Ishikawa (cell line): ENCODE measurements at regions not wholly inside any gene's neighbourhood (a gene's known extent, or its start where the extent isn't known, plus 50 kb on each side); places are given as distances from the start of the nearest gene placed in this dataset.

Source experiments
- EP300 ChIP-seq: IDR thresholded peaks from 2 replicates; pipeline ENCODE4 v1.6.1; 2012; ENCODE audit warnings: borderline replicate concordance
- FOXM1 ChIP-seq: IDR thresholded peaks from 2 replicates; pipeline ENCODE4 v1.6.1; 2012; ENCODE audit warnings: low read depth, borderline replicate concordance
- RAD21 ChIP-seq: IDR thresholded peaks from 2 replicates; pipeline ENCODE4 v1.6.1; 2012; ENCODE audit warnings: low read depth
- YY1 ChIP-seq: IDR thresholded peaks from 2 replicates; pipeline ENCODE4 v1.6.1; 2012; ENCODE audit warnings: low read depth
- ZBTB7A ChIP-seq: IDR thresholded peaks from 2 replicates; pipeline ENCODE4 v1.6.1; 2012; ENCODE audit warnings: low read depth
- TF ChIP-seq, protein P1 (sequence below): IDR thresholded peaks from 2 replicates; pipeline ENCODE4 v1.6.1; 2012; ENCODE audit warnings: low read depth, mild to moderate bottlenecking
- TF ChIP-seq, protein P2 (sequence below): IDR thresholded peaks from 2 replicates; pipeline ENCODE4 v1.6.1; 2012

DNA sequence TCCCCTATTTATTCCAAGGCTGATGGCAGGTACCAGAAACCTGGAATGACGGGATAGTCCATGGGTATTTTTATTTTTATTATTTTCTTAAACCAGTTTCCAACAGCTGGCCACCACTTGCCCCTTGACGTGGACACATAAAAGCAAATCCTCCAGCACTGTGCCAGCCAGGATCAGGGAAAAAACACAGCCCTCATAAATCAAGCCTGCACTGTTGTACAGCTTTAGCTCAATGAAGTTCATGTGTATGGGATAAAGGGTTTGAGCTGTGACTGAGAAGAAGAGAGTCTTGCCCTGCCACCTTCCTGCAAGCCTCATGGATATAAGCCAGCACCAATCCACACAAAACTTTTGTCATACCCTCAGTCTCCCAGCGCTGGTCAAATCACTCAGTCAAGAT, 303.8 kb upstream of the SPAG17 start:
- TF ChIP-seq EP300 (no peak), FOXM1 (no peak), ZBTB7A (no peak), RAD21 (no peak), YY1 (no peak)
- TF ChIP-seq, protein P1, sequence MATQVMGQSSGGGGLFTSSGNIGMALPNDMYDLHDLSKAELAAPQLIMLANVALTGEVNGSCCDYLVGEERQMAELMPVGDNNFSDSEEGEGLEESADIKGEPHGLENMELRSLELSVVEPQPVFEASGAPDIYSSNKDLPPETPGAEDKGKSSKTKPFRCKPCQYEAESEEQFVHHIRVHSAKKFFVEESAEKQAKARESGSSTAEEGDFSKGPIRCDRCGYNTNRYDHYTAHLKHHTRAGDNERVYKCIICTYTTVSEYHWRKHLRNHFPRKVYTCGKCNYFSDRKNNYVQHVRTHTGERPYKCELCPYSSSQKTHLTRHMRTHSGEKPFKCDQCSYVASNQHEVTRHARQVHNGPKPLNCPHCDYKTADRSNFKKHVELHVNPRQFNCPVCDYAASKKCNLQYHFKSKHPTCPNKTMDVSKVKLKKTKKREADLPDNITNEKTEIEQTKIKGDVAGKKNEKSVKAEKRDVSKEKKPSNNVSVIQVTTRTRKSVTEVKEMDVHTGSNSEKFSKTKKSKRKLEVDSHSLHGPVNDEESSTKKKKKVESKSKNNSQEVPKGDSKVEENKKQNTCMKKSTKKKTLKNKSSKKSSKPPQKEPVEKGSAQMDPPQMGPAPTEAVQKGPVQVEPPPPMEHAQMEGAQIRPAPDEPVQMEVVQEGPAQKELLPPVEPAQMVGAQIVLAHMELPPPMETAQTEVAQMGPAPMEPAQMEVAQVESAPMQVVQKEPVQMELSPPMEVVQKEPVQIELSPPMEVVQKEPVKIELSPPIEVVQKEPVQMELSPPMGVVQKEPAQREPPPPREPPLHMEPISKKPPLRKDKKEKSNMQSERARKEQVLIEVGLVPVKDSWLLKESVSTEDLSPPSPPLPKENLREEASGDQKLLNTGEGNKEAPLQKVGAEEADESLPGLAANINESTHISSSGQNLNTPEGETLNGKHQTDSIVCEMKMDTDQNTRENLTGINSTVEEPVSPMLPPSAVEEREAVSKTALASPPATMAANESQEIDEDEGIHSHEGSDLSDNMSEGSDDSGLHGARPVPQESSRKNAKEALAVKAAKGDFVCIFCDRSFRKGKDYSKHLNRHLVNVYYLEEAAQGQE, result no peak
- TF ChIP-seq, protein P2, sequence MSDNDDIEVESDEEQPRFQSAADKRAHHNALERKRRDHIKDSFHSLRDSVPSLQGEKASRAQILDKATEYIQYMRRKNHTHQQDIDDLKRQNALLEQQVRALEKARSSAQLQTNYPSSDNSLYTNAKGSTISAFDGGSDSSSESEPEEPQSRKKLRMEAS, result no peak
